HuH-7 (cell line): ENCODE measurements at regions not wholly inside any gene's neighbourhood (a gene's known extent, or its start where the extent isn't known, plus 50 kb on each side); places are given as distances from the start of the nearest gene placed in this dataset.
"Not testable (repeated sequence)": the region's sequence is repeated elsewhere in the genome, so short reads cannot be mapped to it uniquely, and the experiment has no call there.

Source experiments
- DNase-seq: peaks from one replicate; pipeline ENCODE4 v3.0.0; 2011; ENCODE audit warnings: low spot score

- DNase-seq: no peak
Observed at GRCh38 chr14:65153101-65153500, 50.8 kb upstream of the MAX start.

- DNase-seq: no peak
Observed at GRCh38 chr14:65156568-65157366, 54.5 kb upstream of the MAX start.

DNA sequence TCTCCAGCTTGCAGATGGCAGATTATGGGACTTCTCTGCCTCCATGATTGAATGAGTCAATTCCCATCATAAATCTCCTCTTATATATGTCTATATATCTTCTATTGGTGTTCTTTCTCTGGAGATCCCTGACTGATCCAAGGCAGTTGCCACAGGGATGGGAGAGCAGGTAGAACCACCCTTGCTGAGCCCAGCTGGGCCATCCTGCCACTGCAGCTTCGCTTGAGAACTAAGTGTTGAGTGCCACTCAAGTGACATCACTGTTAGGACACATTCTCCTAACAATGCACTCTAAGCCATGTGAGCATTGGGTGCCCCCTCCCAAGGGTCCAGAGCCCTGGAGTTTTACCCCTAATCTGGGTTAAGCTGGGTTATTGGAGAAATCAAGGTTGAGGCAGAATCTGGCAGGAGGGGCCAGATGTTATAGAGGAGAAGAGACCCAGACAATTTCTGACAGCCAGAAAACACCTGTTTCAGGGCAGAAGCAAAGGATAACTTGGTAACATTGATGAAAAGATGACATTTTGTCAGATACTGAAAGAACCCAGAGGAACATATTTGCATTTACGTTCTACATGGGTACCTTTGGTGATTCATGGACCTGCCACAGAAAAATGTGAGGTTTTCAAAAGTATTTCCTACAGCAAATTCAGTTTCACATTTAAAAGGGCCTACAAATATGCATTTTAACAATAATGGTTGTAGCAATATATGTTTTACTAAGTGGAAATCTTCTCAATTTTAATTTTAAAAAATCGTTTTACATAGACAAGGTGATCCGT lies 57.2 kb upstream of the MAX start:
- DNase-seq: no peak

GRCh38 chr14:65160091-65160490 lies 57.8 kb upstream of the MAX start:
- no peak for DNase-seq

- DNase-seq: no peak
Observed at GRCh38 chr14:65162031-65162430, 59.7 kb upstream of the MAX start.

DNA sequence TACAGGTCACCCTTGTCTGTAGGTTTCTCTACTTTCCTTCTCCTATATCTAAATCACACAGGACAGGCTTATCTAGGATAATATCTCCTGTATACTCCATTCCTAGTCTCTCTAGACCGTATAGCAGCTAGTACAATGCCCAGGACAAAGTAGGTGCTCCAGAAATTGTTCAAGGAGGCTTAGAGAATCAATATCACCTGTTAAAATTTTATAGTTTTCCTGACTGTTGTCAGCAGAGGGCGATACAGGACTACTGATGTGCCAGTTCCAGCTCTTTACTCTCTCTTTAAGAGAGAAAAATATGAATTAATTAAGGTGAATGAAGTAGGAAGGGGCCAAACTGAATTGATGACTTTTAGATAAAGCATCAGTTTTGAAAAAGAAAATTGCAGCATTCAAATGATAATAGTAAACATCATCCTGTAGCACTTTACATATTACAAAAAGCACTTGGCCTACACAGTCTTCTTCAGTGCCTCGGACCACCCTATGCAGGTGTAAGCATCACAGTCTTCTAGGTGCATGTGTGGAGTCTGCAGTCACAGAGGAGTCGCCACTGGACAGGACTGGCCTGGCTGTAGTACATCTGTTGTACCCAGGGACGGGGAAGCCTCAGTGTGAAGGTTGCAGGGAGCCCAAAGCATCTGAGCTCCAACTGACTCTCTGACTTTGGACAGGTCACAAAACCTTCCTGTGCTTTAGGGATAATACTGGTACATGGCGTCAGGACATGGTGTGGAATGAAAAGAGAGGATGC lies 61.9 kb upstream of the MAX start:
- DNase-seq: peak; percentile 35

DNA sequence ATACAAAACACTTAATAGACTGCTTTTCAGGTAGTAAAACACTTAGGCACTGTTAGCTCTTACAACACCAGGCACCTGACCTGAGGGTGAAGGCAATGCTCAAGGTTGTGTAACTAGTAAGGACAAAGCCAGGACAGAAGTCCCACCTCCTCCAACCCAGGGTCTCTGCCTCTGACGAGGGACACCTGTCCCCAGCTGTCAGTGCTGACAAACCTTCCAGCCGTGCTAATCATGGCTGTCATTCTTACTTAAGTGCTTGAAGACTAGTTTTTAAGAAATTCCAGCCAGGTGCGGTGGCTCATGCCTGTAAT lies 62.5 kb upstream of the MAX start:
- no peak for DNase-seq

DNA sequence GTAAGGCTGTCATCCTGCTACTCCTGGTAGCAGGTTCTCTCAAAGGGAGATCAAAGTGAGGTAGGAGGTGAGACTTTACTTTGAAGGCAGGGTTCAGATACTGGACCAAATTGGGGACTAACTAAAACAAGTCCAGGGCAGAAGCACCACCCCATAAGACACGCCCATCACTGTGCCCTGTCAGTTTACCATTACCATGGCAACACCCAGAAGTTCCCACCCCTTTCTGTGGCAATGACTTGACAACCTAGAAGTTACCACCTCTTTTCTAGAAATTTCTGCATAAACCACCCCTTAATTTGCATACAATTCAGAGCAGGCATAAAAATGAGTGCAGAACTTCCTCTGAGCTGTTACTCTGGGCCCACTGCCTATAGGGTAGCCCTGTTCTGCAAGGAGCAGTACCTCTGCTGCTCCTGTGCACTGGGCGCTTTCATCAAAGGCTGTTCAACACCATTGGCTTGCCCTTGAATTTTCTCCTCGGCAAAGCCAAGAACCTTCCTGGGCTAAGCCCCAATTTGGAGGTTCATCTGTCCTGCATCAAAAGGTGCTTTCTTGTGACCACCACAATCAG lies 64.8 kb upstream of the MAX start:
- DNase-seq: no peak

GRCh38 chr14:65168840-65169239 lies 66.5 kb upstream of the MAX start:
- no peak for DNase-seq

- no peak for DNase-seq
Observed at GRCh38 chr14:65169351-65169750, 67.0 kb upstream of the MAX start.

DNA sequence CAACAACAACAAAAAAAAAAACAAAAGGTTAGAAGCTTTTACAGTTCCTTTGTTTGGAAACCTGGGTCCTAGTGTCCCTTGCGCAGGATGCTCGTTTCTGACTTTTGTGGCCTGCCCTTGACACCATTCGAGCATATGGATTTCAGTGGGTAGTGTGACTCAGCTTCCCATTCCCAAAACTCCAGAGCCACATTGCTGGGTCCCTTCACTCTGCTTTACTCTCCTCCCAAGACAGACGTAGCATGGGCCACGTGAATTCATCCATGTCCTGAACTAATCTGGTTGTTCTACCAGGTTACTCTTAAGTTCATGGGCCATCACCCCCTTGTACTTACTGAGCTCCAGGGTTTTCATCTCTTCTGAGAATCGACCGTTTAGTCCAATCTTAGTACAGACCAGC lies 68.0 kb upstream of the MAX start:
- DNase-seq: no peak

GRCh38 chr14:65170768-65171507 lies 68.6 kb upstream of the MAX start:
- no peak for DNase-seq

GRCh38 chr14:65173973-65174693 lies 71.8 kb upstream of the MAX start:
- DNase-seq: no peak

- DNase-seq: no peak
Observed at GRCh38 chr14:65174783-65175182, 72.5 kb upstream of the MAX start.

DNA sequence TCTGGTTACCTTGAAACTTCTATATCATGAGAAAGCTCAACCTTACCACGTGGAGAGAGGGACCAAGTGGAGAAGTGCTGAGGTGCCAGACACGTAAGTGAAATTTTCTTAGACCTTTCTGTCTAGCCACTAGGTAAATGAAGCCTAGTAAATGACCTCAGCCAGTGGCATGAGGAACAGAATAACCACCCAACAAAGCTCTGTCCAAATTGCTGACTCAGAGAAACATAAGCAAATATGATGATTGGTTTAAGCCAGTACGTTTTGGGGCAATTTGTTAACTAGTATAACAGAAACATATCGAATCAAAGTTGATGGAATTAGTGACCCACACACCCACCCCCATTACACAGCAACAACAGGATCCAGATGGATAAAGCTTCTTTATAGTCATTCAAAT lies 75.2 kb upstream of the MAX start:
- DNase-seq: no peak

- DNase-seq: not testable (repeated sequence)
Observed at GRCh38 chr14:65179231-65179630, 76.9 kb upstream of the MAX start.

GRCh38 chr14:65179918-65180724 lies 77.8 kb upstream of the MAX start:
- DNase-seq: no peak

- DNase-seq: no peak
Observed at GRCh38 chr14:65180725-65181025, 78.4 kb upstream of the MAX start.

DNA sequence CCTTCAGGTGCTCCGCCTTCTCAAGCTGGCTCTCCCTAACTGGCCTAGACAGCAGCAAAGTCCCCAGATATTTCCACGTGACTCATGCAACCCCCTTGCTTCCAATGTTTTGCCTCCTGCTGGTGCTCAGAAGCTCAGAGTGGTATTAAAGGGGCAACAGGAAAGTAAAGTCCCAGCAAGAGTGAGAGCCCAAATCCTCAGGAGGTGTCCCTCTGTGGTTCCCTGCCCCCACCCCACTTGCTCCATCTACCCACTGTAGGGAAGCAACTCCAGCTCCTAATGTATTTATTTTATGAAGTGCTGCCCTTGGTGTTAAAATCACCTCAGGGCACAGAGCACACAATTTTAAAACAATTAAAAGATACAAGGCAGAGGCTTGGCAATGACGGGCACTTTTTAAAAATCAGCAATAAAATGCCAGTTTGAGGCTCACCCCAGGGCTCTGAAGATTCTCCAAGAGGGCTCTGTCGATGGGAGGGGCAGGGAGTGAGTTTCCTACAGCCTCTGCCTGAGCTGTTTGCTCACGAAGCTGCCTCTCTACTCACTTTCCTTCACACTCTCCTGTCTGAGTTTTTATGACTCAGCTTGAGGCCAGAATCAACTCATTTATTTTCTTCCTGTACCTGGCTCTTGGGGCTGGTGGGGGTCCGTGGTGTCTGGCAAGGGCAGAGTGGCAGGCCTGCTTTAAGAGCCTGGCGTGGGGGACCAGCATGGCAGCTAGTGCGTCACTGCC lies 81.9 kb upstream of the MAX start:
- no peak for DNase-seq

GRCh38 chr14:65185829-65186228 lies 83.5 kb upstream of the MAX start:
- DNase-seq: no peak
